HG03469 (cell line): ENCODE measurements at regions not wholly inside any gene's neighbourhood (a gene's known extent, or its start where the extent isn't known, plus 50 kb on each side); places are given as distances from the start of the nearest gene placed in this dataset.
"Not testable (repeated sequence)": the region's sequence is repeated elsewhere in the genome, so short reads cannot be mapped to it uniquely, and the experiment has no call there.

Source experiments
- ATAC-seq: cut with Tn5 transposase; IDR thresholded peaks from one replicate; pipeline ENCODE4 v1.9.1; 2021; ENCODE audit warnings: mild to moderate bottlenecking, moderate library complexity, moderate number of reproducible peaks; ENCODE audit not compliant: unreplicated experiment

GRCh38 chr13:68850160-68850559 lies 1257.5 kb upstream of the ATXN8OS start:
- ATAC-seq: no peak

- no peak for ATAC-seq
Observed at GRCh38 chr13:68846663-68847062, 1261.0 kb upstream of the ATXN8OS start.

- ATAC-seq: no peak
Observed at GRCh38 chr13:68834375-68834774, 1273.3 kb upstream of the ATXN8OS start.

GRCh38 chr13:68816715-68817114 lies 1290.9 kb upstream of the ATXN8OS start:
- no peak for ATAC-seq

DNA sequence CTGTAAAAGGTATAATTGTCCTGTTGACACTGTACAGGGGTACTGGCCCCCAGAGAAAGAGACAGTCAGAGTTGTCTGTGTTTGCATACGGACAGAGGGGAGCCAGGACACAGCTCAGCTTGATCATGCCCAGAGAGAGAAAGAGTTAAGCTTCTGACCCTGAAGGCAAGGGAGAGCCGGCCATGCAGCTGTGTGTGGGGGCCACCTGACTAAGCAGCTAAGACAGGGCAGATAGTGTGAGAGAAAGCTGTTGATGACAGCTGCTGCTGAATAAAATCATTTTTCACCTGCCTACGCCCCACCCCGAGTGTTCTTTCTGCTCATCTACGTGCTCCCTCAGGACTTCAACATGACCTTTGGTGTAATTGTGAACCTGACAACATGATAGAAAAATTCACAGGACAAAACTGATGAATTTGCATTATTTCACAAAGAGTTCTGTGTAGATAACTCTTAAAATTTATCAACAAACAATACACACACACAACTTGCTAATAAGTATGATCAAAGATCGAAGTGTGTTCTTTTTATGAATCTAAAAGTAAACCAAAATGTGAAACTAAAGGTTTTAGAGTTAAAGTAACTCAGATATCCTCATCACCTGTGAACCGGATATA lies 1294.3 kb upstream of the ATXN8OS start:
- no peak for ATAC-seq

GRCh38 chr13:68810660-68811059 lies 1297.0 kb upstream of the ATXN8OS start:
- no peak for ATAC-seq

DNA sequence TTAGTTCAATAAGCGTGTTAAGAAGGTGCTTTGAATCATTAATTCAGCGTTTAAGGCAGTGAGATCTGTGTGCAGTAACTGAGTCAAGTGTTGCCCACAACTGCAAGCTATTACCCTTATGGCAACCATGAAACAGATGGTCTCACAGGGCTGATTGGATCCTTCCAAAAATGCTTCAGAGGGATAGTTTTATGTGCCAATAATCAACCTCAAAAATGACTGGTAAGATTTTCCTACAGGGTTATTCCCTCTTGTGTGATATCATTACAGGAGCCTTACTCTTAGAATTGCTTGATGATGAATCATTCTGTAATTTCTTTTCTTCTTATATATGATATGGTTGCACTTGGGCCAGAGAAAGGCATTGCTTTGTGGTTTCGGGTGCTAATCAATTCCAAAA lies 1299.2 kb upstream of the ATXN8OS start:
- no peak for ATAC-seq

GRCh38 chr13:68806125-68806524 lies 1301.5 kb upstream of the ATXN8OS start:
- ATAC-seq: no peak

DNA sequence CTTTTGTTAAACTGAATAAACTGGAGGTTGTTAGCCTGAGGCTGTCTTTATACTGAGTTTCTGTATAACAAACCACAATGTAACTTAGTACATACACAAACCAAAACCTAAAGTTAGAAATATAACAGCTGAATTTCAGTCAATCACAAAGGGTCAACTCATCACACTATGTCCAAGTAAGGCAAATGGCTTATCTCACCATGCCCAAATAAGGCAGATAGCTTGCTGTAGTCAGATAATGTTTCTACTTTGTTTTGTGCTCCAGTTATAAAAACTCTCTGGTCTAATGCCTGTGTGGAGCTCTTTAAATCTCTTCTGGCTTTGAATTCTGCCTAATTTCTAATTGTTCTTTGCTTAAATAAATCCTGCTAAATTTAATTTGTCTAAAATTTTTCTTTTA lies 1323.4 kb upstream of the ATXN8OS start:
- ATAC-seq: no peak

- ATAC-seq: no peak
Observed at GRCh38 chr13:68759617-68760016, 1348.0 kb upstream of the ATXN8OS start.

- no peak for ATAC-seq
Observed at GRCh38 chr13:68749796-68750195, 1357.8 kb upstream of the ATXN8OS start.

GRCh38 chr13:68748038-68748437 lies 1359.6 kb upstream of the ATXN8OS start:
- ATAC-seq: no peak

GRCh38 chr13:68745502-68745901 lies 1362.1 kb upstream of the ATXN8OS start:
- no peak for ATAC-seq

GRCh38 chr13:68736961-68737360 lies 1370.7 kb upstream of the ATXN8OS start:
- no peak for ATAC-seq

GRCh38 chr13:68727798-68728197 lies 1379.8 kb upstream of the ATXN8OS start:
- ATAC-seq: no peak

- ATAC-seq: no peak
Observed at GRCh38 chr13:68727165-68727564, 1380.5 kb upstream of the ATXN8OS start.

- ATAC-seq: no peak
Observed at GRCh38 chr13:68719815-68720214, 1387.8 kb upstream of the ATXN8OS start.

GRCh38 chr13:68715651-68716050 lies 1392.0 kb upstream of the ATXN8OS start:
- no peak for ATAC-seq

DNA sequence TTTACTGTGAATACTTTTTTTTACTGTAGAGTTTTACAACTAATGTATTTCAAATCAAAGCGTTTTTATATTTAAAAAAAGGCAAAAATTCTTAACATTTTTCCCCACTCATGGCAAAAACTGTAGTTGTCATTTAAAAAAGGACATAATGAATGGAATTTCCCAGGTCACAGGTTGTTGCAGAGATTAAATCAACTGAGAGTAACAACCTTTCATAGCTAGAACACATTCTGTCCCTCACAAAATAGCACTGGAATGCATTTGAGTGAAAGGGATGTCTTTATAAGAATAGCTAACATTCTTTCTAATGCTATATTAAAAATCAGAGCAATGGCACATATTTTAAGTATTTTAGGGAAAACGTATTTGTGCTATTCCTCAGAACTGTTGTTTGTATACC lies 1393.3 kb upstream of the ATXN8OS start:
- ATAC-seq: no peak

DNA sequence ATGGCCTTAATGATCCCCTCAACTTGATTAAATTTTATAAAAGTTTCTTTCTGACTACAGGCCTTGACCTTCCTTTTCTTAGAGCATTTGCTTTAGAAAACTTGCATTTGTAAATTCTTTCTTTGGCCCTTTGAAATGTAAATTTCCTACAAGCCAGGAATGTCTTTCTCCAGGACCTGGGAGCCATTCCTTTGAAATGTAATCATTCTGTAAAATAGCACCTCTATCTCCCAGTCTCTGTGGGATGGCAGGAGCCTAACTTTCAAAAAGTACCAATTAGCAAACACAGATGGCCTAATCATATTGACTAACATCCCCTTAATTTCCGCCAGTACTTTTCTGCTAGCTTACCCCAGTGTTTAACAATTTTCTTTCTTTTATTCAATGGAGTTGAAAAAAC lies 1394.2 kb upstream of the ATXN8OS start:
- no peak for ATAC-seq

DNA sequence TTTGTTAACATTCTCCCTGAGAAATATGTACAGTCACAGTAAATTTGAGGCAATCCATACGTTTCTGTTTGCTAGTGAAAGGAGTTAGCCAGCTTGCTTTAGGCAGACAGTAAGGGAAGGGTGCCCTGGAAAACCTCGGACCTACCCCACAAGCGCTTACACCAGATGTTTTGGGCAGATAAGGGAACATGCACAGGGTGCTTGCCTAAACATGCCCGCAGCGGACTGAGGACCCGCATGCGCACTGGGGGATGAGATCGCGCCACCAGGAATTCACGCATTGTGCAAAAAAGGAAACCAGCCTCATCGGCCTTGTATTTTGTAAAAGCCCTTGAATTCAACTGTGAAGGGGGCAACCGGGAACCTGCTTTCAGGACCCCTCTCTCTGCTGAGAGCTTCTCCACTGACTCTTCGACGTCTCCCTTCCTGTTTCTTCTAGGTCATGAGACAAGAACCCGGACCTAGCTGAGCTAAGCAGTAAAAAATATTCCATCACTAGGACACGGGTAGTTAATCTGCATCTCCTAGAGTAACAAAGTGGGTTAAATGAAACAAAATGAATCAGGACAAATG lies 1399.2 kb upstream of the ATXN8OS start:
- no peak for ATAC-seq

- not testable (repeated sequence) for ATAC-seq
Observed at GRCh38 chr13:68706044-68706443, 1401.6 kb upstream of the ATXN8OS start.

GRCh38 chr13:68697551-68697950 lies 1410.1 kb upstream of the ATXN8OS start:
- no peak for ATAC-seq
